ENCODE measurements at regions not wholly inside any gene's neighbourhood (a gene's known extent, or its start where the extent isn't known, plus 50 kb on each side); places are given as distances from the start of the nearest gene placed in this dataset.

GRCh38 chr11:23406131-23406819, 546.0 kb upstream of the CCDC179 start:
- H3K27ac ChIP-seq (ENCODE audit: low read depth, low read length) = no peak overlapping the region
- WGBS = 95% methylated on average over 23 of the region's 23 CpGs
- no peak overlapping the region for H3K4me3 ChIP-seq (ENCODE audit: low read length)
- H3K36me3 ChIP-seq (ENCODE audit: insufficient read depth, low read length) = no peaks in the 10 kb centered on the region
- no peaks in the 10 kb centered on the region for H3K4me1 ChIP-seq (ENCODE audit: insufficient read depth, low read length)
- H3K9me3 ChIP-seq (ENCODE audit: insufficient read depth, low read depth, low read length) = peaks cover 16% of the 10 kb centered on the region
- no peaks in the 10 kb centered on the region for H3K27me3 ChIP-seq (ENCODE audit: insufficient read depth, low read length)
- H3K9ac ChIP-seq (ENCODE audit: low read depth, low read length) = no peak overlapping the region

GRCh38 chr11:23413057-23413456, 552.8 kb upstream of the CCDC179 start:
- WGBS = no CpG with 5 or more reads among the region's 1 CpG
- no peaks in the 10 kb centered on the region for H3K36me3 ChIP-seq (ENCODE audit: insufficient read depth, low read length)
- H3K27ac ChIP-seq (ENCODE audit: low read depth, low read length) = no peak overlapping the region
- H3K27me3 ChIP-seq (ENCODE audit: insufficient read depth, low read length) = no peaks in the 10 kb centered on the region
- H3K9me3 ChIP-seq (ENCODE audit: insufficient read depth, low read depth, low read length) = no peaks in the 10 kb centered on the region
- peaks cover 9% of the 10 kb centered on the region; the same call in 1 of the 2 replicates for H3K4me1 ChIP-seq (ENCODE audit: insufficient read depth, low read length)
- H3K4me3 ChIP-seq (ENCODE audit: low read length) = no peak overlapping the region
- no peak overlapping the region for H3K9ac ChIP-seq (ENCODE audit: low read depth, low read length)

GRCh38 chr11:23423104-23423503, 562.8 kb upstream of the CCDC179 start:
- Histone ChIP-seq H3K36me3 (ENCODE audit: insufficient read depth, low read length) (no peaks in the 10 kb centered on the region), H3K4me1 (ENCODE audit: insufficient read depth, low read length) (no peaks in the 10 kb centered on the region), H3K27me3 (ENCODE audit: insufficient read depth, low read length) (no peaks in the 10 kb centered on the region), H3K9ac (ENCODE audit: low read depth, low read length) (no peak overlapping the region), H3K4me3 (ENCODE audit: low read length) (no peak overlapping the region), H3K9me3 (ENCODE audit: insufficient read depth, low read depth, low read length) (no peaks in the 10 kb centered on the region), H3K27ac (ENCODE audit: low read depth, low read length) (no peak overlapping the region)
- WGBS = 93% methylated on average over 4 of the region's 4 CpGs

- WGBS = 92% methylated on average over 3 of the region's 3 CpGs
- Histone ChIP-seq H3K9me3 (ENCODE audit: insufficient read depth, low read depth, low read length) (no peaks in the 10 kb centered on the region), H3K27me3 (ENCODE audit: insufficient read depth, low read length) (no peaks in the 10 kb centered on the region), H3K4me1 (ENCODE audit: insufficient read depth, low read length) (no peaks in the 10 kb centered on the region), H3K9ac (ENCODE audit: low read depth, low read length) (no peak overlapping the region), H3K4me3 (ENCODE audit: low read length) (no peak overlapping the region), H3K36me3 (ENCODE audit: insufficient read depth, low read length) (no peaks in the 10 kb centered on the region), H3K27ac (ENCODE audit: low read depth, low read length) (no peak overlapping the region)
Measured at GRCh38 chr11:23423656-23424055, 563.4 kb upstream of the CCDC179 start.

- 98% methylated on average over 2 of the region's 2 CpGs for WGBS
- Histone ChIP-seq H3K9ac (ENCODE audit: low read depth, low read length) (no peak overlapping the region), H3K27ac (ENCODE audit: low read depth, low read length) (no peak overlapping the region), H3K9me3 (ENCODE audit: insufficient read depth, low read depth, low read length) (no peaks in the 10 kb centered on the region), H3K36me3 (ENCODE audit: insufficient read depth, low read length) (no peaks in the 10 kb centered on the region), H3K4me1 (ENCODE audit: insufficient read depth, low read length) (no peaks in the 10 kb centered on the region), H3K4me3 (ENCODE audit: low read length) (no peak overlapping the region), H3K27me3 (ENCODE audit: insufficient read depth, low read length) (no peaks in the 10 kb centered on the region)
Measured at GRCh38 chr11:23425381-23425780, 565.1 kb upstream of the CCDC179 start.

- Histone ChIP-seq H3K27ac (ENCODE audit: low read depth, low read length) (no peak overlapping the region), H3K4me3 (ENCODE audit: low read length) (no peak overlapping the region), H3K4me1 (ENCODE audit: insufficient read depth, low read length) (no peaks in the 10 kb centered on the region), H3K9ac (ENCODE audit: low read depth, low read length) (no peak overlapping the region), H3K9me3 (ENCODE audit: insufficient read depth, low read depth, low read length) (no peaks in the 10 kb centered on the region), H3K27me3 (ENCODE audit: insufficient read depth, low read length) (no peaks in the 10 kb centered on the region), H3K36me3 (ENCODE audit: insufficient read depth, low read length) (no peaks in the 10 kb centered on the region)
- 100% methylated on average over 2 of the region's 3 CpGs for whole genome bisulfite sequencing
Measured at GRCh38 chr11:23429569-23429968, 569.3 kb upstream of the CCDC179 start.

- Histone ChIP-seq H3K27ac (ENCODE audit: low read depth, low read length) (no peak overlapping the region), H3K36me3 (ENCODE audit: insufficient read depth, low read length) (no peaks in the 10 kb centered on the region), H3K9me3 (ENCODE audit: insufficient read depth, low read depth, low read length) (no peaks in the 10 kb centered on the region), H3K4me3 (ENCODE audit: low read length) (no peak overlapping the region), H3K4me1 (ENCODE audit: insufficient read depth, low read length) (no peaks in the 10 kb centered on the region), H3K27me3 (ENCODE audit: insufficient read depth, low read length) (no peaks in the 10 kb centered on the region), H3K9ac (ENCODE audit: low read depth, low read length) (no peak overlapping the region)
- WGBS = 97% methylated on average over 2 of the region's 2 CpGs
Measured at GRCh38 chr11:23453522-23453921, 593.2 kb upstream of the CCDC179 start.

GRCh38 chr11:23455321-23455891, 595.1 kb upstream of the CCDC179 start:
- Histone ChIP-seq H3K9ac (ENCODE audit: low read depth, low read length) (no peak overlapping the region), H3K27me3 (ENCODE audit: insufficient read depth, low read length) (no peaks in the 10 kb centered on the region), H3K27ac (ENCODE audit: low read depth, low read length) (no peak overlapping the region), H3K9me3 (ENCODE audit: insufficient read depth, low read depth, low read length) (no peaks in the 10 kb centered on the region), H3K4me1 (ENCODE audit: insufficient read depth, low read length) (no peaks in the 10 kb centered on the region), H3K36me3 (ENCODE audit: insufficient read depth, low read length) (no peaks in the 10 kb centered on the region), H3K4me3 (ENCODE audit: low read length) (no peak overlapping the region)
- 88% methylated on average over 3 of the region's 3 CpGs for WGBS

- WGBS = 71% methylated on average over 2 of the region's 2 CpGs
- Histone ChIP-seq H3K4me3 (ENCODE audit: low read length) (no peak overlapping the region), H3K27me3 (ENCODE audit: insufficient read depth, low read length) (no peaks in the 10 kb centered on the region), H3K36me3 (ENCODE audit: insufficient read depth, low read length) (no peaks in the 10 kb centered on the region), H3K9me3 (ENCODE audit: insufficient read depth, low read depth, low read length) (no peaks in the 10 kb centered on the region), H3K4me1 (ENCODE audit: insufficient read depth, low read length) (no peaks in the 10 kb centered on the region), H3K27ac (ENCODE audit: low read depth, low read length) (no peak overlapping the region), H3K9ac (ENCODE audit: low read depth, low read length) (no peak overlapping the region)
Measured at GRCh38 chr11:23457641-23458040, 597.4 kb upstream of the CCDC179 start.

GRCh38 chr11:23471878-23472277, 611.6 kb upstream of the CCDC179 start:
- Histone ChIP-seq H3K4me1 (ENCODE audit: insufficient read depth, low read length) (no peaks in the 10 kb centered on the region), H3K36me3 (ENCODE audit: insufficient read depth, low read length) (no peaks in the 10 kb centered on the region), H3K27me3 (ENCODE audit: insufficient read depth, low read length) (no peaks in the 10 kb centered on the region), H3K9me3 (ENCODE audit: insufficient read depth, low read depth, low read length) (no peaks in the 10 kb centered on the region), H3K27ac (ENCODE audit: low read depth, low read length) (no peak overlapping the region), H3K4me3 (ENCODE audit: low read length) (no peak overlapping the region), H3K9ac (ENCODE audit: low read depth, low read length) (no peak overlapping the region)
- WGBS = 100% methylated on average over 2 of the region's 2 CpGs

GRCh38 chr11:23473782-23474181, 613.5 kb upstream of the CCDC179 start:
- no peaks in the 10 kb centered on the region for H3K36me3 ChIP-seq (ENCODE audit: insufficient read depth, low read length)
- no peak overlapping the region for H3K9ac ChIP-seq (ENCODE audit: low read depth, low read length)
- no peaks in the 10 kb centered on the region for H3K9me3 ChIP-seq (ENCODE audit: insufficient read depth, low read depth, low read length)
- H3K27me3 ChIP-seq (ENCODE audit: insufficient read depth, low read length) = no peaks in the 10 kb centered on the region
- no peak overlapping the region for H3K27ac ChIP-seq (ENCODE audit: low read depth, low read length)
- no peaks in the 10 kb centered on the region for H3K4me1 ChIP-seq (ENCODE audit: insufficient read depth, low read length)
- no peak overlapping the region for H3K4me3 ChIP-seq (ENCODE audit: low read length)

- H3K27me3 ChIP-seq (ENCODE audit: insufficient read depth, low read length) = no peaks in the 10 kb centered on the region
- H3K36me3 ChIP-seq (ENCODE audit: insufficient read depth, low read length) = no peaks in the 10 kb centered on the region
- no peak overlapping the region for H3K27ac ChIP-seq (ENCODE audit: low read depth, low read length)
- H3K9me3 ChIP-seq (ENCODE audit: insufficient read depth, low read depth, low read length) = no peaks in the 10 kb centered on the region
- H3K4me1 ChIP-seq (ENCODE audit: insufficient read depth, low read length) = no peaks in the 10 kb centered on the region
- H3K4me3 ChIP-seq (ENCODE audit: low read length) = no peak overlapping the region
- no peak overlapping the region for H3K9ac ChIP-seq (ENCODE audit: low read depth, low read length)
Measured at GRCh38 chr11:23480736-23481135, 620.5 kb upstream of the CCDC179 start.
